ENCODE measurements at regions not wholly inside any gene's neighbourhood (a gene's known extent, or its start where the extent isn't known, plus 50 kb on each side); places are given as distances from the start of the nearest gene placed in this dataset.
"Not testable (repeated sequence)": the region's sequence is repeated elsewhere in the genome, so short reads cannot be mapped to it uniquely, and the experiment has no call there.

GRCh38 chr10:57692255-57692980 is 575.3 kb downstream of the IPMK start:
- DNase-seq (ENCODE audit: low read depth) = peak; percentile 79

- DNase-seq (ENCODE audit: low read depth) = no peak
Observed at GRCh38 chr10:57689596-57690297, 577.9 kb downstream of the IPMK start.

GRCh38 chr10:57679916-57680315 is 587.8 kb downstream of the IPMK start:
- DNase-seq (ENCODE audit: low read depth) = no peak

GRCh38 chr10:57675125-57675524 is 592.6 kb downstream of the IPMK start:
- no peak for DNase-seq (ENCODE audit: low read depth)

- DNase-seq (ENCODE audit: low read depth) = no peak
Observed at GRCh38 chr10:57673446-57673960, 594.2 kb downstream of the IPMK start.

- no peak for DNase-seq (ENCODE audit: low read depth)
Observed at GRCh38 chr10:57664815-57665214, 602.9 kb downstream of the IPMK start.

- no peak for DNase-seq (ENCODE audit: low read depth)
Observed at GRCh38 chr10:57663401-57663800, 604.3 kb downstream of the IPMK start.

GRCh38 chr10:57661206-57661605 is 606.5 kb downstream of the IPMK start:
- DNase-seq (ENCODE audit: low read depth) = no peak

GRCh38 chr10:57657164-57657765 is 610.4 kb downstream of the IPMK start:
- DNase-seq (ENCODE audit: low read depth) = peak; percentile 24

- no peak for DNase-seq (ENCODE audit: low read depth)
Observed at GRCh38 chr10:57654856-57655255, 612.8 kb downstream of the IPMK start.

- DNase-seq (ENCODE audit: low read depth) = not testable (repeated sequence)
Observed at GRCh38 chr10:57645108-57645507, 622.6 kb downstream of the IPMK start.

- no peak for DNase-seq (ENCODE audit: low read depth)
Observed at GRCh38 chr10:57638411-57638810, 629.3 kb downstream of the IPMK start.

- DNase-seq (ENCODE audit: low read depth) = no peak
Observed at GRCh38 chr10:57628592-57629284, 639.0 kb downstream of the IPMK start.

GRCh38 chr10:57627642-57628178 is 640.0 kb downstream of the IPMK start:
- no peak for DNase-seq (ENCODE audit: low read depth)

- DNase-seq (ENCODE audit: low read depth) = no peak
Observed at GRCh38 chr10:57624856-57625592, 642.7 kb downstream of the IPMK start.

GRCh38 chr10:57624066-57624465 is 643.6 kb downstream of the IPMK start:
- DNase-seq (ENCODE audit: low read depth) = no peak

GRCh38 chr10:57621466-57621865 is 646.2 kb downstream of the IPMK start:
- DNase-seq (ENCODE audit: low read depth) = no peak

GRCh38 chr10:57605948-57606485 is 661.7 kb downstream of the IPMK start:
- DNase-seq (ENCODE audit: low read depth) = no peak

- DNase-seq (ENCODE audit: low read depth) = no peak
Observed at GRCh38 chr10:57599440-57599839, 668.3 kb downstream of the IPMK start.

- no peak for DNase-seq (ENCODE audit: low read depth)
Observed at GRCh38 chr10:57593983-57594573, 673.6 kb downstream of the IPMK start.

GRCh38 chr10:57579926-57580325 is 687.8 kb downstream of the IPMK start:
- no peak for DNase-seq (ENCODE audit: low read depth)
